Coronary artery (tissue), 2 donors: ENCODE measurements at regions not wholly inside any gene's neighbourhood (a gene's known extent, or its start where the extent isn't known, plus 50 kb on each side); places are given as distances from the start of the nearest gene placed in this dataset.

ENCODE experiments used
- DNase-seq: peaks from one replicate; pipeline ENCODE4 v3.0.0-alpha.2; 2017; ENCODE audit warnings: low spot score
- H3K27ac ChIP-seq, 2 donors: fragments of 200-600 bp; sonication (generic); one replicate each; pipeline ENCODE4 v1.5.1; 2016 to 2019
- H3K4me3 ChIP-seq: fragments of 200-600 bp; sonication (generic); 2 replicates; pipeline ENCODE4 v1.5.1; 2016; ENCODE audit warnings: mild to moderate bottlenecking, moderate library complexity
- TF ChIP-seq, protein P1 (sequence below): fragments of 200-600 bp; sonication (generic); IDR thresholded peaks from one replicate; pipeline ENCODE4 v1.5.1; 2019; ENCODE audit warnings: antibody characterized with exemption

- TF ChIP-seq, protein P1, sequence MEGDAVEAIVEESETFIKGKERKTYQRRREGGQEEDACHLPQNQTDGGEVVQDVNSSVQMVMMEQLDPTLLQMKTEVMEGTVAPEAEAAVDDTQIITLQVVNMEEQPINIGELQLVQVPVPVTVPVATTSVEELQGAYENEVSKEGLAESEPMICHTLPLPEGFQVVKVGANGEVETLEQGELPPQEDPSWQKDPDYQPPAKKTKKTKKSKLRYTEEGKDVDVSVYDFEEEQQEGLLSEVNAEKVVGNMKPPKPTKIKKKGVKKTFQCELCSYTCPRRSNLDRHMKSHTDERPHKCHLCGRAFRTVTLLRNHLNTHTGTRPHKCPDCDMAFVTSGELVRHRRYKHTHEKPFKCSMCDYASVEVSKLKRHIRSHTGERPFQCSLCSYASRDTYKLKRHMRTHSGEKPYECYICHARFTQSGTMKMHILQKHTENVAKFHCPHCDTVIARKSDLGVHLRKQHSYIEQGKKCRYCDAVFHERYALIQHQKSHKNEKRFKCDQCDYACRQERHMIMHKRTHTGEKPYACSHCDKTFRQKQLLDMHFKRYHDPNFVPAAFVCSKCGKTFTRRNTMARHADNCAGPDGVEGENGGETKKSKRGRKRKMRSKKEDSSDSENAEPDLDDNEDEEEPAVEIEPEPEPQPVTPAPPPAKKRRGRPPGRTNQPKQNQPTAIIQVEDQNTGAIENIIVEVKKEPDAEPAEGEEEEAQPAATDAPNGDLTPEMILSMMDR = no peak
- no peak for DNase-seq
- H3K4me3 ChIP-seq = no peak overlapping the region
- H3K27ac ChIP-seq = no peak overlapping the region
Observed at GRCh38 chr1:65679773-65680172, 112.9 kb upstream of the PDE4B start.

DNA sequence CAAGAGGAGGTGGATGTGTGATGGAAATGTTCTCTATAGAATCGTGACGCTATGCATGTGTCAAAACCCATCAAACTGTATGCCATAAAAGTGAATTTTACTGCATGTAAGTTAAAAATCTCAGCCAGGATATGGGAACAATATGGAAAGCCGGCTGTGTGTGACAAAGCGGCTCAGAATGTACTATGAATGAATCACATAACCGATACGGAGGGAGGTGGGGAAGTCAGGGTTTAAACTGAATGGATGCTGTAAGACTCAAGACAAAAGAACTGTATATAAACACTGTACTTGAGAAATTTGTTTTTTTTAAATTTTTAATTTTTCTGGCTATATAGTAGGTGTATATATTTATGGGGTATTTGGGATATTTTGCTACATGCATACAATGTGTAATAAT, 111.6 kb upstream of the PDE4B start:
- TF ChIP-seq, protein P1 = no peak
- H3K27ac ChIP-seq = no peak overlapping the region
- DNase-seq = no peak
- no peak overlapping the region for H3K4me3 ChIP-seq

GRCh38 chr1:65687428-65688214, 105.1 kb upstream of the PDE4B start:
- DNase-seq = peak; percentile 81
- H3K27ac ChIP-seq = no peak overlapping the region
- no peak overlapping the region for H3K4me3 ChIP-seq
- TF ChIP-seq, protein P1 = peak; percentile 92

GRCh38 chr1:65688215-65688566, 104.5 kb upstream of the PDE4B start:
- TF ChIP-seq, protein P1 = no peak

DNA sequence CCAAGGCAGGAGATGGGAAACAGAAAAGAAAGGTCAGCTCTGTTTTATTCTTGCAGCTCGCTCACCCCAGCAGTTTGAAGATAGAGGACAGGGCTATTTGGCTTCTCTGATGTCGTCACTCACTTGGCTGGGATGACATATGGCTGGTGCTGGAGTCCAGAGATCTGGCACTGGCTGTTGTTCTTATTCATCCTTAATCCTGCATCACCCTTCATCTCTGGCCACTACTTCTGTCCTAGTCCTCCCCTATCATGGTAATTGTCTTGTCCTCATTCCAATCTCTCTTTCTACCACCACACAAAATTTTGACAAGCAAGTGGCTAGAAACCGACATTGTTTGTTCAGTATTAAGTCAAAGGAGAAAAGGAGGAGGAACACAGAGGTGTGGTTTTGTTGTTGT, 103.8 kb upstream of the PDE4B start:
- no peak for DNase-seq
- Histone ChIP-seq H3K27ac (no peak overlapping the region), H3K4me3 (no peak overlapping the region)
- TF ChIP-seq, protein P1 = no peak

More at GRCh38 chr1:65688215-65688566, 104.5 kb upstream of the PDE4B start:
- Histone ChIP-seq H3K4me3 (no peak overlapping the region), H3K27ac (no peak overlapping the region)
- DNase-seq = no peak

DNA sequence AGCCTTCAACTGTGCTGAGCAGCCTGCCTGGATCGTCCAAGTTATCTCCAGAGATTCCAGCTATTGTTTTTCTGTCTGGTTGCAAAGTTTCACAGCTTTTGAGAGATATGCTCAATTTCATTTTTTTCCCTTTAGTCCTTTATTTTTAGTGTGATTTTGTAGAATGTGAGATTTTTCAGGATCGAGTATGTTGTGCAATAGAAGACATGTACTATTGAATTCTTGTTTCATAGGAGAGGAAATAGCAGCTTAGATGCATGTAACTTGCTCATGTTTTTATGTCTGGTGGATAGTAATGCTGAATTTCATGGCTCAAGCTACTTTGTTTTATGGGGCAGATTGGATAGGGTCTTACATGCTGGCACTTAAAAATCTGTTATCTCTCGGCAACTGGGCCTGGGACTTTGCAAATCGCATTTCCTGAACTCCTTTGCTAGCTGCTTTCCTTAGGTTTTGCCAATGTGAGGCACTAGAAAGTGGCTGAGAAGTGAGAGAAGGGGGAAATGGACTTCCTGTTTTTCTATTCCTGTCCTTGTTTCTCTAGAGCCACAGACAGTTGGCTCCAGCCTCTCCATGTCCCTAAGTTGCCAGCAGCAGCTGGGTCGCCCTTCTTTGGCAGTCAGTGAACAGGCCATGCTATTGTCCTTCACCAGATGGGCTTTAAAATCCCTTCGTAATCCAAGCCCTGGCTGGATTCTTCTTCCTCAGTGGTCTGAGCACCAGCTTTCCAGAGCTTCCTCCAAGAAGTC, 101.4 kb upstream of the PDE4B start:
- TF ChIP-seq, protein P1 = no peak
- H3K27ac ChIP-seq = peak overlapping the region; percentile 42 to 56
- no peak overlapping the region for H3K4me3 ChIP-seq
- DNase-seq = no peak
